ENCODE measurements at regions not wholly inside any gene's neighbourhood (a gene's known extent, or its start where the extent isn't known, plus 50 kb on each side); places are given as distances from the start of the nearest gene placed in this dataset.

- Histone ChIP-seq H3K36me3 (no peaks in the 10 kb centered on the region), H3K27me3 (no peaks in the 10 kb centered on the region), H3K4me1 (no peaks in the 10 kb centered on the region), H3K9me3 (peaks cover 4% of the 10 kb centered on the region), H3K27ac (no peak overlapping the region), H3K4me3 (no peak overlapping the region)
- TF ChIP-seq CTCF (IDR thresholded peaks at IDR 0.05): no peak
- no peak for TF ChIP-seq POLR2AphosphoS5 (IDR thresholded peaks at IDR 0.05)
- TF ChIP-seq EP300 (IDR thresholded peaks at IDR 0.05): no peak
- no peak for TF ChIP-seq POLR2A (IDR thresholded peaks at IDR 0.05)
- no peak for DNase-seq (ENCODE audit: low spot score in 2 of 2)
- 89% methylated on average over 6 of the region's 6 CpGs for WGBS
Measured at GRCh38 chr10:81040031-81040430, 502.3 kb downstream of the SH2D4B start.

GRCh38 chr10:81040940-81041339, 503.2 kb downstream of the SH2D4B start:
- H3K36me3 ChIP-seq: no peaks in the 10 kb centered on the region
- no peak for DNase-seq (ENCODE audit: low spot score in 2 of 2)
- WGBS: 77% methylated on average over 2 of the region's 2 CpGs
- H3K27me3 ChIP-seq: no peaks in the 10 kb centered on the region
- H3K4me1 ChIP-seq: no peaks in the 10 kb centered on the region
- no peak overlapping the region for H3K27ac ChIP-seq
- H3K4me3 ChIP-seq: no peak overlapping the region
- TF ChIP-seq POLR2A (IDR thresholded peaks at IDR 0.05): no peak
- no peak for TF ChIP-seq CTCF (IDR thresholded peaks at IDR 0.05)
- TF ChIP-seq POLR2AphosphoS5 (IDR thresholded peaks at IDR 0.05): no peak
- no peak for TF ChIP-seq EP300 (IDR thresholded peaks at IDR 0.05)
- H3K9me3 ChIP-seq: peaks cover 4% of the 10 kb centered on the region

- H3K27me3 ChIP-seq: no peaks in the 10 kb centered on the region
- H3K27ac ChIP-seq: no peak overlapping the region
- H3K4me1 ChIP-seq: no peaks in the 10 kb centered on the region
- 81% methylated on average over 2 of the region's 2 CpGs for WGBS
- TF ChIP-seq POLR2AphosphoS5 (IDR thresholded peaks at IDR 0.05) (no peak), EP300 (IDR thresholded peaks at IDR 0.05) (no peak), POLR2A (IDR thresholded peaks at IDR 0.05) (no peak), CTCF (IDR thresholded peaks at IDR 0.05) (no peak)
- H3K36me3 ChIP-seq: no peaks in the 10 kb centered on the region
- H3K4me3 ChIP-seq: no peak overlapping the region
- no peak for DNase-seq (ENCODE audit: low spot score in 2 of 2)
- H3K9me3 ChIP-seq: no peaks in the 10 kb centered on the region
Measured at GRCh38 chr10:81042647-81043046, 504.9 kb downstream of the SH2D4B start.

GRCh38 chr10:81065474-81065873, 527.8 kb downstream of the SH2D4B start:
- Histone ChIP-seq H3K9me3 (no peaks in the 10 kb centered on the region), H3K36me3 (no peaks in the 10 kb centered on the region), H3K27me3 (no peaks in the 10 kb centered on the region), H3K4me1 (no peaks in the 10 kb centered on the region), H3K27ac (no peak overlapping the region), H3K4me3 (no peak overlapping the region)
- 69% methylated on average over 1 of the region's 1 CpG for WGBS
- TF ChIP-seq POLR2AphosphoS5 (IDR thresholded peaks at IDR 0.05) (no peak), CTCF (IDR thresholded peaks at IDR 0.05) (no peak)
- DNase-seq (ENCODE audit: low spot score in 2 of 2): no peak

- TF ChIP-seq CTCF (IDR thresholded peaks at IDR 0.05) (no peak), POLR2AphosphoS5 (IDR thresholded peaks at IDR 0.05) (no peak), EP300 (IDR thresholded peaks at IDR 0.05) (no peak), POLR2A (IDR thresholded peaks at IDR 0.05) (no peak)
- 37% methylated on average over 3 of the region's 3 CpGs for WGBS
- DNase-seq (ENCODE audit: low spot score in 2 of 2): no peak
- Histone ChIP-seq H3K27ac (no peak overlapping the region), H3K4me1 (no peaks in the 10 kb centered on the region), H3K4me3 (no peak overlapping the region), H3K27me3 (no peaks in the 10 kb centered on the region), H3K9me3 (no peaks in the 10 kb centered on the region), H3K36me3 (no peaks in the 10 kb centered on the region)
Measured at GRCh38 chr10:81068460-81068859, 530.8 kb downstream of the SH2D4B start.
